ENCODE measurements at regions not wholly inside any gene's neighbourhood (a gene's known extent, or its start where the extent isn't known, plus 50 kb on each side); places are given as distances from the start of the nearest gene placed in this dataset.

- TF ChIP-seq ZNF70 (CRISPR knock-in tag; IDR thresholded peaks at IDR 0.05) (no peak), POU6F1 (CRISPR knock-in tag; IDR thresholded peaks at IDR 0.05; ENCODE audit: borderline replicate concordance, low read depth) (no peak), PATZ1 (CRISPR knock-in tag; IDR thresholded peaks at IDR 0.05; ENCODE audit: borderline replicate concordance) (no peak), BACH2 (CRISPR knock-in tag; IDR thresholded peaks at IDR 0.05; ENCODE audit: borderline replicate concordance) (no peak), PPARA (CRISPR knock-in tag; IDR thresholded peaks at IDR 0.05; ENCODE audit: borderline replicate concordance) (no peak), ZFP3 (CRISPR knock-in tag; IDR thresholded peaks at IDR 0.05) (no peak), TSHZ2 (CRISPR knock-in tag; IDR thresholded peaks at IDR 0.05) (no peak), ZNF8 (CRISPR knock-in tag; IDR thresholded peaks at IDR 0.05) (no peak)
Measured at GRCh38 chr4:22045051-22045630, 96.6 kb upstream of the KCNIP4 start.
